ENCODE measurements at regions not wholly inside any gene's neighbourhood (a gene's known extent, or its start where the extent isn't known, plus 50 kb on each side); places are given as distances from the start of the nearest gene placed in this dataset.

DNA sequence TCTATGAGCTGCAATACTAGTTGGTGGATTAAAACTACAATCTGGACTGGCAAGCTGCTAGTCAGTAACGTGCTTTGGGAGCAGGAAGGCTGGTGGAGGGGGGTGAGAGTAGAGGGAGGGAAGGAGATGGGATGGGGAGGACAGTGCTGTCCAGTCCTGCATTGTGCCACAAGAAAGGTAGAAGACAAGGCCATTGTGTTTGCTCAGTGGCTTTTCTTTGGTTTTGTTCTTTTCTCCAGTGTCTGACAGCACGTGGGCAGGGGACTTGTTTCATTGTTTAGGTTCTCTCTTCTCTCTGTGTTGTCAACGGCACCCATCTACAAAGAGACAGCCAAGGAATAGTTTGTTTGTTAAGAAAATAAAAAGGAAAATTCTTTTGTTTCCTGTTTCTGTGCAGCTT, 362.8 kb upstream of the PLXNA2 start:
- ATAC-seq (no peak), DNase-seq (no peak)
- ChIA-PET POLR2A (no interaction called here), CTCF (no interaction called here)
- H3K27ac Mint-ChIP-seq, result no peak overlapping the region
- intact Hi-C loops (cut with micrococcal nuclease), result no loop called here
- no peaks in the 10 kb centered on the region for H3K9me3 Mint-ChIP-seq
- no peaks in the 10 kb centered on the region for H3K36me3 Mint-ChIP-seq (ENCODE audit: low read depth)
- TF ChIP-seq, protein P1, sequence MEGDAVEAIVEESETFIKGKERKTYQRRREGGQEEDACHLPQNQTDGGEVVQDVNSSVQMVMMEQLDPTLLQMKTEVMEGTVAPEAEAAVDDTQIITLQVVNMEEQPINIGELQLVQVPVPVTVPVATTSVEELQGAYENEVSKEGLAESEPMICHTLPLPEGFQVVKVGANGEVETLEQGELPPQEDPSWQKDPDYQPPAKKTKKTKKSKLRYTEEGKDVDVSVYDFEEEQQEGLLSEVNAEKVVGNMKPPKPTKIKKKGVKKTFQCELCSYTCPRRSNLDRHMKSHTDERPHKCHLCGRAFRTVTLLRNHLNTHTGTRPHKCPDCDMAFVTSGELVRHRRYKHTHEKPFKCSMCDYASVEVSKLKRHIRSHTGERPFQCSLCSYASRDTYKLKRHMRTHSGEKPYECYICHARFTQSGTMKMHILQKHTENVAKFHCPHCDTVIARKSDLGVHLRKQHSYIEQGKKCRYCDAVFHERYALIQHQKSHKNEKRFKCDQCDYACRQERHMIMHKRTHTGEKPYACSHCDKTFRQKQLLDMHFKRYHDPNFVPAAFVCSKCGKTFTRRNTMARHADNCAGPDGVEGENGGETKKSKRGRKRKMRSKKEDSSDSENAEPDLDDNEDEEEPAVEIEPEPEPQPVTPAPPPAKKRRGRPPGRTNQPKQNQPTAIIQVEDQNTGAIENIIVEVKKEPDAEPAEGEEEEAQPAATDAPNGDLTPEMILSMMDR (IDR thresholded peaks at IDR 0.05), result no peak
- H3K4me3 Mint-ChIP-seq, result no peak overlapping the region
- H3K27me3 Mint-ChIP-seq, result peaks cover 5% of the 10 kb centered on the region
- no peaks in the 10 kb centered on the region for H3K4me1 Mint-ChIP-seq (ENCODE audit: low read depth)

DNA sequence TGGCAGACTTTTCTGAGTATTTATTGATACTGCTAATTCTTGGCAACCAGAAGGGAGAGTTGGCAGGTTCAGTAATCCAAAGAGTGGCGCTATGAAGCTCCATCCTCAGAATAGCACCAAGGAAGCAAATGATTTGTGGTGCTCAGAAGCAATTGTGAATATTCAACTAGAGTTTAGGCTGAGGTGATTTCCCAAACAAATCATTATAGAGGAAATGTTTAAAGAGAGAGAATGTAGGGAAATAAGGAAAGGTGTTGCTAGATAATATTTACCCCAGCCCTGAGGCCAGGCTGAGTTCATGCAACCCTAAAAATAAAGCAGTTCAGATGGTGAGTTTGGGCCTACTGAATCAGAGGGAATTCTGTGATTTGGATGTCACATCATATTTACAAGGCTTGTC, 363.4 kb upstream of the PLXNA2 start:
- no peak overlapping the region for H3K4me3 Mint-ChIP-seq
- ATAC-seq (no peak), DNase-seq (no peak)
- no peaks in the 10 kb centered on the region for H3K4me1 Mint-ChIP-seq (ENCODE audit: low read depth)
- no peak overlapping the region for H3K27ac Mint-ChIP-seq
- POLR2A ChIA-PET, result no interaction called here
- peaks cover 5% of the 10 kb centered on the region for H3K27me3 Mint-ChIP-seq
- CTCF ChIA-PET, result no interaction called here
- intact Hi-C loops (cut with micrococcal nuclease), result no loop called here
- no peaks in the 10 kb centered on the region for H3K36me3 Mint-ChIP-seq (ENCODE audit: low read depth)
- H3K9me3 Mint-ChIP-seq, result no peaks in the 10 kb centered on the region
- TF ChIP-seq, protein P1 (IDR thresholded peaks at IDR 0.05), result no peak

DNA sequence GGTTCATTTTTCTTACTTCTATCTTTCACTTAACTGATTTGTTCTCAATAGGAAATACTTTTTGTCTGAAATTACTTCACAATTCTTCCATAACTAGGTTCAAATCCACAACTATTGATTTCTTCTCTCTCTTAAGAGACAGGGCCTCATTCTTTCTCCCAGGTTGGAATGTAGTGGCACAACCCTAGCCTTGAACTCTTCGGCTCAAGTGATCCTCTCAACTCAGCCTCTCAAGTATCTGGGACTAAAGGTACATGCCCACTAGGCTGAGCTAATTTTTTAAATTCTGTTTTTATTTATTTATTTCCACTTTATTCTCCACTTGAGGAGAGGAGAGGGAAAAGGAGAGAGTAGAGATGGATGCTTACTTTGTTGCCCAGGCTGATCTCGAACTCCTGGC, 370.4 kb upstream of the PLXNA2 start:
- ATAC-seq, result no peak
- intact Hi-C loops (cut with micrococcal nuclease), result no loop called here

DNA sequence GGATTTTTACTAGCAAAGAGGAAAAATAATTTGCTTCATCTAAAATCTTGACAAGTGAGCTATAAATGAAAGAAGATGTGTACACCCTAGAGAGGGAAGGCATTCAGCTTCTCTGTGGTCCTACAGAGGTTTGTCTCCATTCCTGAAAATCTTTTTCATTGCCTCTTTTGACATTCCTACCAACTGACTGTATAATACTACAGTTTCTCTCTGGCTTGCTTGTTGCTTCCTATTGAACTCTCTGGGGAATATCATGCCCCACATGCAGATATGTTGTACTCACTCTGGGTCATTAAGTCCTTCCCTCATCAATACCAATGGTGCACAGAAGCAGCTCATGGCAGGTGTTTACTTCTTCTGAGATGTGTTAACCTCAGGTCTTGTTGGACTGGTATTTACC, 371.2 kb upstream of the PLXNA2 start:
- ATAC-seq, result no peak
- ChIA-PET CTCF (no interaction called here), POLR2A (no interaction called here)
- TF ChIP-seq, protein P1 (IDR thresholded peaks at IDR 0.05), result no peak
- no peaks in the 10 kb centered on the region for H3K36me3 Mint-ChIP-seq (ENCODE audit: low read depth)
- DNase-seq, result no peak
- intact Hi-C loops (cut with micrococcal nuclease), result no loop called here
- H3K4me3 Mint-ChIP-seq, result no peak overlapping the region
- H3K27ac Mint-ChIP-seq, result no peak overlapping the region
- no peaks in the 10 kb centered on the region for H3K4me1 Mint-ChIP-seq (ENCODE audit: low read depth)
- H3K9me3 Mint-ChIP-seq, result peaks cover 12% of the 10 kb centered on the region
- no peaks in the 10 kb centered on the region for H3K27me3 Mint-ChIP-seq

More for the DNA sequence above, 370.4 kb upstream of the PLXNA2 start:
- H3K9me3 Mint-ChIP-seq, result peaks cover 8% of the 10 kb centered on the region
- DNase-seq, result no peak
- H3K36me3 Mint-ChIP-seq (ENCODE audit: low read depth), result no peaks in the 10 kb centered on the region
- CTCF ChIA-PET, result no interaction called here
- POLR2A ChIA-PET, result no interaction called here
- TF ChIP-seq, protein P1 (IDR thresholded peaks at IDR 0.05), result no peak
- no peak overlapping the region for H3K4me3 Mint-ChIP-seq
- H3K4me1 Mint-ChIP-seq (ENCODE audit: low read depth), result no peaks in the 10 kb centered on the region
- H3K27me3 Mint-ChIP-seq, result no peaks in the 10 kb centered on the region
- H3K27ac Mint-ChIP-seq, result no peak overlapping the region

DNA sequence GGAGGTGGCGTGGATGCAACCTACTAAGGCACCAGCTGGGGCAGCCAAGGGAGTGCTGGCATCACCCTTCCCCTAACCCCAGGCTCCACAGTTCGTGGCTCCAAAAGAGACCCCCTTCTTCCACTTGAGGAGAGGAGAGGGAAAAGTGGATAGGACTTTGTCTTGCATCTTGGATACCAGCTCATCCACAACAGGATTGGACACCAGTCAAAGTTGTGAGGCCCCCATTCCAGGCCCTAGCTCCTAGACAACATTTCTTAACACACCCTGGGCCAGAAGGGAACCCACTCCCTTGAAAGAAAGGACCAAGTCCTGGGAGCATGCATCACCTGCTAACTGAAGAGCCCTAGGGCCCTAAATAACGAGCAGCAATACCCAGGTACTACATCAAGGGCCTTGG, 372.6 kb upstream of the PLXNA2 start:
- H3K27me3 Mint-ChIP-seq, result no peaks in the 10 kb centered on the region
- DNase-seq (no peak), ATAC-seq (no peak)
- no peak overlapping the region for H3K4me3 Mint-ChIP-seq
- ChIA-PET POLR2A (no interaction called here), CTCF (no interaction called here)
- no peaks in the 10 kb centered on the region for H3K4me1 Mint-ChIP-seq (ENCODE audit: low read depth)
- TF ChIP-seq, protein P1 (IDR thresholded peaks at IDR 0.05), result no peak
- H3K27ac Mint-ChIP-seq, result no peak overlapping the region
- intact Hi-C loops (cut with micrococcal nuclease), result no loop called here
- no peaks in the 10 kb centered on the region for H3K36me3 Mint-ChIP-seq (ENCODE audit: low read depth)
- H3K9me3 Mint-ChIP-seq, result peaks cover 21% of the 10 kb centered on the region
